ENCODE measurements at regions not wholly inside any gene's neighbourhood (a gene's known extent, or its start where the extent isn't known, plus 50 kb on each side); places are given as distances from the start of the nearest gene placed in this dataset.
"Not testable (repeated sequence)": the region's sequence is repeated elsewhere in the genome, so short reads cannot be mapped to it uniquely, and the experiment has no call there.

- Histone ChIP-seq H3K9me3 (ENCODE audit: insufficient read depth, low read length, severe bottlenecking) (no peaks in the 10 kb centered on the region), H3K36me3 (ENCODE audit: insufficient read depth, low read length) (no peaks in the 10 kb centered on the region), H3K4me3 (ENCODE audit: low read depth in 1 of 2, low read length in 2 of 2) (no peak overlapping the region), H3K79me2 (ENCODE audit: insufficient read depth, low read length) (no peaks in the 10 kb centered on the region), H3K27ac (ENCODE audit: low read length) (no peak overlapping the region), H3K4me2 (ENCODE audit: insufficient read depth, low read length) (no peak overlapping the region), H3K4me1 (ENCODE audit: insufficient read depth, low read length) (no peaks in the 10 kb centered on the region), H4K20me1 (ENCODE audit: insufficient read depth, low read length) (no peaks in the 10 kb centered on the region), H3K27me3 (ENCODE audit: insufficient read depth, low read length, poor library complexity) (no peaks in the 10 kb centered on the region), H2AFZ (ENCODE audit: low read depth, low read length) (no peak overlapping the region), H3K9ac (ENCODE audit: low read depth, low read length) (no peak overlapping the region)
- ATAC-seq (ENCODE audit: insufficient read depth, low read depth) (no peak), DNase-seq (no peak)
- TF ChIP-seq, protein P1, sequence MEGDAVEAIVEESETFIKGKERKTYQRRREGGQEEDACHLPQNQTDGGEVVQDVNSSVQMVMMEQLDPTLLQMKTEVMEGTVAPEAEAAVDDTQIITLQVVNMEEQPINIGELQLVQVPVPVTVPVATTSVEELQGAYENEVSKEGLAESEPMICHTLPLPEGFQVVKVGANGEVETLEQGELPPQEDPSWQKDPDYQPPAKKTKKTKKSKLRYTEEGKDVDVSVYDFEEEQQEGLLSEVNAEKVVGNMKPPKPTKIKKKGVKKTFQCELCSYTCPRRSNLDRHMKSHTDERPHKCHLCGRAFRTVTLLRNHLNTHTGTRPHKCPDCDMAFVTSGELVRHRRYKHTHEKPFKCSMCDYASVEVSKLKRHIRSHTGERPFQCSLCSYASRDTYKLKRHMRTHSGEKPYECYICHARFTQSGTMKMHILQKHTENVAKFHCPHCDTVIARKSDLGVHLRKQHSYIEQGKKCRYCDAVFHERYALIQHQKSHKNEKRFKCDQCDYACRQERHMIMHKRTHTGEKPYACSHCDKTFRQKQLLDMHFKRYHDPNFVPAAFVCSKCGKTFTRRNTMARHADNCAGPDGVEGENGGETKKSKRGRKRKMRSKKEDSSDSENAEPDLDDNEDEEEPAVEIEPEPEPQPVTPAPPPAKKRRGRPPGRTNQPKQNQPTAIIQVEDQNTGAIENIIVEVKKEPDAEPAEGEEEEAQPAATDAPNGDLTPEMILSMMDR (IDR thresholded peaks at IDR 0.05; ENCODE audit: borderline replicate concordance, extremely low read depth, low read length, poor library complexity, severe bottlenecking): no peak
- TF ChIP-seq EZH2 (IDR thresholded peaks at IDR 0.05; ENCODE audit: borderline replicate concordance, low read depth, low read length, severe bottlenecking): no peak
Observed at GRCh38 chr11:42812361-42812760, 499.4 kb upstream of the API5 start.

GRCh38 chr11:42812960-42813359, 498.8 kb upstream of the API5 start:
- Histone ChIP-seq H3K9me3 (ENCODE audit: insufficient read depth, low read length, severe bottlenecking) (no peaks in the 10 kb centered on the region), H2AFZ (ENCODE audit: low read depth, low read length) (no peak overlapping the region), H3K36me3 (ENCODE audit: insufficient read depth, low read length) (no peaks in the 10 kb centered on the region), H3K79me2 (ENCODE audit: insufficient read depth, low read length) (no peaks in the 10 kb centered on the region), H3K4me2 (ENCODE audit: insufficient read depth, low read length) (no peak overlapping the region), H3K4me1 (ENCODE audit: insufficient read depth, low read length) (no peaks in the 10 kb centered on the region), H3K27ac (ENCODE audit: low read length) (no peak overlapping the region), H3K4me3 (ENCODE audit: low read depth in 1 of 2, low read length in 2 of 2) (no peak overlapping the region), H3K9ac (ENCODE audit: low read depth, low read length) (no peak overlapping the region), H4K20me1 (ENCODE audit: insufficient read depth, low read length) (no peaks in the 10 kb centered on the region), H3K27me3 (ENCODE audit: insufficient read depth, low read length, poor library complexity) (no peaks in the 10 kb centered on the region)
- TF ChIP-seq, protein P1 (IDR thresholded peaks at IDR 0.05; ENCODE audit: borderline replicate concordance, extremely low read depth, low read length, poor library complexity, severe bottlenecking): no peak
- no peak for TF ChIP-seq EZH2 (IDR thresholded peaks at IDR 0.05; ENCODE audit: borderline replicate concordance, low read depth, low read length, severe bottlenecking)
- no peak for ATAC-seq (ENCODE audit: insufficient read depth, low read depth)
- DNase-seq: no peak

DNA sequence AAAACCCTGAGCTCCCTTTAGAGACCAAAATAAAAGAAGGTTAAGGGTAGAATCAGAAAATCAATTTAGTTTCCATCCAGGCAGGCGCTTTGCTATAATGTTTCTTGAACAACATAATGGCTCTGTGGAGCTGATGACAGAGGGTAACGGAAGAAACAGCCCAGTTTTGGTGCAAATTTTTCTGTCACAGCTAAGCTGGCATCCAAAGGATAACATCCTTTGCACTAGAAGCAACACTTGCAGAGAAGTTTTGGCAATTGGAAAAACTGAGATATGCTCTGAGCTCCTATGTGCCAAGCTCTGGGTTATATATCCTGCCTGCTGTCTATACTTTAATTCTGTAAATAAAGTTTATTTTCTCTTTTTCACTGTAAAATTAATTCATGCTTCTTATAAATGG, 495.3 kb upstream of the API5 start:
- TF ChIP-seq, protein P1 (IDR thresholded peaks at IDR 0.05; ENCODE audit: borderline replicate concordance, extremely low read depth, low read length, poor library complexity, severe bottlenecking): no peak
- TF ChIP-seq EZH2 (IDR thresholded peaks at IDR 0.05; ENCODE audit: borderline replicate concordance, low read depth, low read length, severe bottlenecking): no peak

GRCh38 chr11:42819126-42819525, 492.7 kb upstream of the API5 start:
- H3K79me2 ChIP-seq (ENCODE audit: insufficient read depth, low read length): no peaks in the 10 kb centered on the region
- no peaks in the 10 kb centered on the region for H3K27me3 ChIP-seq (ENCODE audit: insufficient read depth, low read length, poor library complexity)
- H3K4me1 ChIP-seq (ENCODE audit: insufficient read depth, low read length): no peaks in the 10 kb centered on the region
- no peak overlapping the region for H3K4me3 ChIP-seq (ENCODE audit: low read depth in 1 of 2, low read length in 2 of 2)
- no peaks in the 10 kb centered on the region for H3K36me3 ChIP-seq (ENCODE audit: insufficient read depth, low read length)
- ATAC-seq (ENCODE audit: insufficient read depth, low read depth) (no peak), DNase-seq (no peak)
- H3K9ac ChIP-seq (ENCODE audit: low read depth, low read length): no peak overlapping the region
- H4K20me1 ChIP-seq (ENCODE audit: insufficient read depth, low read length): no peaks in the 10 kb centered on the region
- H2AFZ ChIP-seq (ENCODE audit: low read depth, low read length): no peak overlapping the region
- no peaks in the 10 kb centered on the region for H3K9me3 ChIP-seq (ENCODE audit: insufficient read depth, low read length, severe bottlenecking)
- no peak overlapping the region for H3K4me2 ChIP-seq (ENCODE audit: insufficient read depth, low read length)
- no peak for TF ChIP-seq EZH2 (IDR thresholded peaks at IDR 0.05; ENCODE audit: borderline replicate concordance, low read depth, low read length, severe bottlenecking)
- TF ChIP-seq, protein P1 (IDR thresholded peaks at IDR 0.05; ENCODE audit: borderline replicate concordance, extremely low read depth, low read length, poor library complexity, severe bottlenecking): no peak
- no peak overlapping the region for H3K27ac ChIP-seq (ENCODE audit: low read length)

More for the DNA sequence above, 495.3 kb upstream of the API5 start:
- H3K9ac ChIP-seq (ENCODE audit: low read depth, low read length): no peak overlapping the region
- DNase-seq (no peak), ATAC-seq (ENCODE audit: insufficient read depth, low read depth) (no peak)
- H3K27ac ChIP-seq (ENCODE audit: low read length): no peak overlapping the region
- no peaks in the 10 kb centered on the region for H3K27me3 ChIP-seq (ENCODE audit: insufficient read depth, low read length, poor library complexity)
- H3K36me3 ChIP-seq (ENCODE audit: insufficient read depth, low read length): no peaks in the 10 kb centered on the region
- H3K4me1 ChIP-seq (ENCODE audit: insufficient read depth, low read length): no peaks in the 10 kb centered on the region
- H4K20me1 ChIP-seq (ENCODE audit: insufficient read depth, low read length): no peaks in the 10 kb centered on the region
- H2AFZ ChIP-seq (ENCODE audit: low read depth, low read length): no peak overlapping the region
- H3K79me2 ChIP-seq (ENCODE audit: insufficient read depth, low read length): no peaks in the 10 kb centered on the region
- H3K4me3 ChIP-seq (ENCODE audit: low read depth in 1 of 2, low read length in 2 of 2): no peak overlapping the region
- no peaks in the 10 kb centered on the region for H3K9me3 ChIP-seq (ENCODE audit: insufficient read depth, low read length, severe bottlenecking)
- H3K4me2 ChIP-seq (ENCODE audit: insufficient read depth, low read length): no peak overlapping the region

DNA sequence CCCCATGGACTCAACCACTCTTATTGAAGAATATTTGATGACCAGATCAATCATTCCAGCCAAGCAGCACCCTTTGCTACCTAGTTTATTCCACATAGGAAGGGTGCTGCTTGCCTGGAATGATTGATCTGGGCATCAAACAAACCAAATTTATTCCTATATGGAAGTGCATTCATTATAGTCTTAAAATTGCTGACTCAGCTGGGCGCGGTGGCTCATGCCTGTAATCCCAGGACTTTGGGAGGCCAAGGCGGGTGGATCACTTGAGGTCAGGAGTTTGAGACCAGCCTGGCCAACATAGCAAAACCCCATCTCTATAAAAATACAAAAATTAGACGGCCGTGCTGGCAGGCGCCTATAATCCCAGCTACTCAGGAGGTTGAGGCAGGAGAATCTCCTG, 489.6 kb upstream of the API5 start:
- not testable (repeated sequence) for H3K79me2 ChIP-seq (ENCODE audit: insufficient read depth, low read length); H3K4me2 ChIP-seq (ENCODE audit: insufficient read depth, low read length); H3K36me3 ChIP-seq (ENCODE audit: insufficient read depth, low read length); H3K27me3 ChIP-seq (ENCODE audit: insufficient read depth, low read length, poor library complexity); H2AFZ ChIP-seq (ENCODE audit: low read depth, low read length); H3K27ac ChIP-seq (ENCODE audit: low read length); H3K4me3 ChIP-seq (ENCODE audit: low read depth in 1 of 2, low read length in 2 of 2); H3K9me3 ChIP-seq (ENCODE audit: insufficient read depth, low read length, severe bottlenecking); DNase-seq; H3K4me1 ChIP-seq (ENCODE audit: insufficient read depth, low read length); ATAC-seq (ENCODE audit: insufficient read depth, low read depth); H3K9ac ChIP-seq (ENCODE audit: low read depth, low read length); H4K20me1 ChIP-seq (ENCODE audit: insufficient read depth, low read length)

Data from DND-41 (cell line).